Neural cell (in vitro differentiated cells): ENCODE measurements at regions not wholly inside any gene's neighbourhood (a gene's known extent, or its start where the extent isn't known, plus 50 kb on each side); places are given as distances from the start of the nearest gene placed in this dataset.
"Not testable (repeated sequence)": the region's sequence is repeated elsewhere in the genome, so short reads cannot be mapped to it uniquely, and the experiment has no call there.

ENCODE experiments used
- H2AFZ ChIP-seq: fragments of 200-600, 300-800 bp; sonication (generic), shearing (Covaris generic); 2 replicates; pipeline ENCODE4 v1.6.0; 2014; ENCODE audit warnings: low read depth, mild to moderate bottlenecking, antibody characterized with exemption, low read length, moderate library complexity
- H3F3A ChIP-seq: fragments of 200-600 bp; shearing (Covaris generic); 2 replicates; pipeline ENCODE4 v1.6.1; 2016; ENCODE audit warnings: mild to moderate bottlenecking, moderate library complexity, mixed read lengths, antibody characterized with exemption, low read length; ENCODE audit not compliant: insufficient read depth, poor library complexity, severe bottlenecking
- H3K27ac ChIP-seq: fragments of 200-600, 300-800 bp; sonication (generic), shearing (Covaris generic); 2 replicates; pipeline ENCODE4 v1.5.1; 2014; ENCODE audit warnings: mild to moderate bottlenecking, low read length, moderate library complexity
- H3K27me3 ChIP-seq: fragments of 300-800, 200-600 bp; sonication (generic), shearing (Covaris generic); 2 replicates; pipeline ENCODE4 v1.6.0; 2014; ENCODE audit warnings: mild to moderate bottlenecking, low read depth, low read length, moderate library complexity; ENCODE audit not compliant: insufficient read depth
- H3K36me3 ChIP-seq: fragments of 300-800, 200-600 bp; sonication (generic), shearing (Covaris generic); 2 replicates; pipeline ENCODE4 v1.5.1; 2014; ENCODE audit warnings: mild to moderate bottlenecking, antibody characterized with exemption, low read length, moderate library complexity; ENCODE audit not compliant: insufficient read depth
- H3K4me2 ChIP-seq: fragments of 300-800, 200-600 bp; sonication (generic), shearing (Covaris generic); 2 replicates; pipeline ENCODE4 v1.6.0; 2014; ENCODE audit warnings: mild to moderate bottlenecking, low read length
- H3K4me3 ChIP-seq: fragments of 300-800, 200-600 bp; sonication (generic), shearing (Covaris generic); 2 replicates; pipeline ENCODE4 v1.5.1; 2014; ENCODE audit warnings: mild to moderate bottlenecking, low read length, moderate library complexity
- H3K79me2 ChIP-seq: fragments of 200-600 bp; shearing (Covaris generic); replicated peaks from 2 replicates; pipeline ENCODE4 v1.6.0; 2014; ENCODE audit warnings: mild to moderate bottlenecking, low read length, moderate library complexity; ENCODE audit not compliant: insufficient read depth
- H3K9ac ChIP-seq: fragments of 300-800, 200-600 bp; sonication (generic), shearing (Covaris generic); 2 replicates; pipeline ENCODE4 v1.6.1; 2016; ENCODE audit warnings: mild to moderate bottlenecking, low read length, mixed read lengths
- H3K9me2 ChIP-seq: fragments of 200-600 bp; shearing (Covaris generic); 2 replicates; pipeline ENCODE4 v1.6.1; 2016; ENCODE audit warnings: mild to moderate bottlenecking, low read length, mixed read lengths; ENCODE audit not compliant: insufficient read depth
- H3K9me3 ChIP-seq: fragments of 200-600, 300-800 bp; sonication (generic), shearing (Covaris generic); 2 replicates; pipeline ENCODE4 v1.6.1; 2016; ENCODE audit warnings: mild to moderate bottlenecking, mixed run types, low read length, moderate library complexity, mixed read lengths
- H4K20me1 ChIP-seq: fragments of 200-600 bp; shearing (Covaris generic); 2 replicates; pipeline ENCODE4 v1.6.1; 2016; ENCODE audit warnings: mild to moderate bottlenecking, mixed run types; ENCODE audit not compliant: insufficient read depth
- CTCF ChIP-seq: fragments of 450-650 bp; IDR thresholded peaks from 2 replicates; pipeline ENCODE4 v1.5.1; 2014; ENCODE audit warnings: antibody characterized with exemption, mild to moderate bottlenecking, moderate library complexity; ENCODE audit not compliant: poor library complexity, severe bottlenecking
- EP300 ChIP-seq: fragments of 450-650 bp; conservative IDR thresholded peaks from 2 replicates; pipeline ENCODE4 v1.6.1; 2014; ENCODE audit warnings: antibody characterized with exemption, mild to moderate bottlenecking, moderate library complexity; ENCODE audit not compliant: poor library complexity, severe bottlenecking
- EZH2 ChIP-seq: fragments of 200-600, 300-800 bp; shearing (Covaris generic), sonication (generic); IDR thresholded peaks from 2 replicates; pipeline ENCODE4 v1.6.1; 2014; ENCODE audit warnings: antibody characterized with exemption, low read length, borderline replicate concordance, mild to moderate bottlenecking; ENCODE audit not compliant: insufficient read depth, poor library complexity, severe bottlenecking
- MXI1 ChIP-seq: fragments of 450-650 bp; conservative IDR thresholded peaks from 2 replicates; pipeline ENCODE4 v1.6.1; 2014; ENCODE audit warnings: antibody characterized with exemption, mild to moderate bottlenecking; ENCODE audit not compliant: poor library complexity, severe bottlenecking
- POLR2AphosphoS5 ChIP-seq: IDR thresholded peaks from 2 replicates; pipeline ENCODE4 v1.6.1; 2012
- RAD21 ChIP-seq: fragments of 450-650 bp; conservative IDR thresholded peaks from 2 replicates; pipeline ENCODE4 v1.6.1; 2014; ENCODE audit warnings: antibody characterized with exemption, mild to moderate bottlenecking, moderate library complexity
- SMC3 ChIP-seq: fragments of 450-650 bp; conservative IDR thresholded peaks from 2 replicates; pipeline ENCODE4 v1.6.1; 2014; ENCODE audit warnings: antibody characterized with exemption, mild to moderate bottlenecking, moderate library complexity; ENCODE audit not compliant: poor library complexity
- TAF1 ChIP-seq: IDR thresholded peaks from 2 replicates; pipeline ENCODE4 v1.6.1; 2012; ENCODE audit warnings: low read depth
- TF ChIP-seq, protein P1 (sequence below): IDR thresholded peaks from 2 replicates; pipeline ENCODE4 v1.6.1; 2012; ENCODE audit warnings: borderline replicate concordance

GRCh38 chr20:48374991-48375595, 452.7 kb downstream of the PREX1 start:
- Histone ChIP-seq H3K79me2 (no peaks in the 10 kb centered on the region), H3F3A (no peaks in the 10 kb centered on the region), H3K9me2 (no peaks in the 10 kb centered on the region), H4K20me1 (no peaks in the 10 kb centered on the region), H2AFZ (no peak overlapping the region), H3K4me2 (no peak overlapping the region), H3K27ac (no peak overlapping the region), H3K9me3 (no peaks in the 10 kb centered on the region), H3K27me3 (no peaks in the 10 kb centered on the region), H3K9ac (no peak overlapping the region), H3K36me3 (no peaks in the 10 kb centered on the region), H3K4me3 (peak overlapping the region; percentile 18)
- TF ChIP-seq, protein P1, sequence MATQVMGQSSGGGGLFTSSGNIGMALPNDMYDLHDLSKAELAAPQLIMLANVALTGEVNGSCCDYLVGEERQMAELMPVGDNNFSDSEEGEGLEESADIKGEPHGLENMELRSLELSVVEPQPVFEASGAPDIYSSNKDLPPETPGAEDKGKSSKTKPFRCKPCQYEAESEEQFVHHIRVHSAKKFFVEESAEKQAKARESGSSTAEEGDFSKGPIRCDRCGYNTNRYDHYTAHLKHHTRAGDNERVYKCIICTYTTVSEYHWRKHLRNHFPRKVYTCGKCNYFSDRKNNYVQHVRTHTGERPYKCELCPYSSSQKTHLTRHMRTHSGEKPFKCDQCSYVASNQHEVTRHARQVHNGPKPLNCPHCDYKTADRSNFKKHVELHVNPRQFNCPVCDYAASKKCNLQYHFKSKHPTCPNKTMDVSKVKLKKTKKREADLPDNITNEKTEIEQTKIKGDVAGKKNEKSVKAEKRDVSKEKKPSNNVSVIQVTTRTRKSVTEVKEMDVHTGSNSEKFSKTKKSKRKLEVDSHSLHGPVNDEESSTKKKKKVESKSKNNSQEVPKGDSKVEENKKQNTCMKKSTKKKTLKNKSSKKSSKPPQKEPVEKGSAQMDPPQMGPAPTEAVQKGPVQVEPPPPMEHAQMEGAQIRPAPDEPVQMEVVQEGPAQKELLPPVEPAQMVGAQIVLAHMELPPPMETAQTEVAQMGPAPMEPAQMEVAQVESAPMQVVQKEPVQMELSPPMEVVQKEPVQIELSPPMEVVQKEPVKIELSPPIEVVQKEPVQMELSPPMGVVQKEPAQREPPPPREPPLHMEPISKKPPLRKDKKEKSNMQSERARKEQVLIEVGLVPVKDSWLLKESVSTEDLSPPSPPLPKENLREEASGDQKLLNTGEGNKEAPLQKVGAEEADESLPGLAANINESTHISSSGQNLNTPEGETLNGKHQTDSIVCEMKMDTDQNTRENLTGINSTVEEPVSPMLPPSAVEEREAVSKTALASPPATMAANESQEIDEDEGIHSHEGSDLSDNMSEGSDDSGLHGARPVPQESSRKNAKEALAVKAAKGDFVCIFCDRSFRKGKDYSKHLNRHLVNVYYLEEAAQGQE = no peak
- no peak for TF ChIP-seq MXI1
- TF ChIP-seq CTCF = no peak
- TF ChIP-seq SMC3 = no peak
- TF ChIP-seq RAD21 = no peak
- TF ChIP-seq TAF1 = no peak
- TF ChIP-seq POLR2AphosphoS5 = no peak
- no peak for TF ChIP-seq EP300
- no peak for TF ChIP-seq EZH2

GRCh38 chr20:48374031-48374907, 453.5 kb downstream of the PREX1 start:
- H3F3A ChIP-seq, H3K36me3 ChIP-seq, H3K27ac ChIP-seq, H3K4me2 ChIP-seq, H3K4me3 ChIP-seq, H4K20me1 ChIP-seq, H3K9me3 ChIP-seq, H2AFZ ChIP-seq, H3K27me3 ChIP-seq, H3K9ac ChIP-seq, H3K79me2 ChIP-seq, H3K9me2 ChIP-seq: not testable (repeated sequence)
- peak; percentile 32 for TF ChIP-seq SMC3
- TF ChIP-seq CTCF = peak; percentile 47
